KOPT-K1 (cell line): ENCODE measurements at regions not wholly inside any gene's neighbourhood (a gene's known extent, or its start where the extent isn't known, plus 50 kb on each side); places are given as distances from the start of the nearest gene placed in this dataset.
"Not testable (repeated sequence)": the region's sequence is repeated elsewhere in the genome, so short reads cannot be mapped to it uniquely, and the experiment has no call there.

Source experiments
- H3K27ac ChIP-seq: fragments of 200-600 bp; sonication (generic); 2 replicates; pipeline ENCODE4 v1.5.1; 2016; ENCODE audit warnings: antibody characterized with exemption, mild to moderate bottlenecking, low read depth, low read length; ENCODE audit not compliant: poor library complexity, severe bottlenecking
- H3K36me3 ChIP-seq: fragments of 200-600 bp; sonication (generic); 2 replicates; pipeline ENCODE4 v1.5.1; 2017; ENCODE audit warnings: antibody characterized with exemption, mild to moderate bottlenecking, low read length, moderate library complexity; ENCODE audit not compliant: insufficient read depth
- H3K9me3 ChIP-seq: fragments of 200-600 bp; sonication (generic); 2 replicates; pipeline ENCODE4 v1.5.1; 2017; ENCODE audit warnings: antibody characterized with exemption, low read length, mild to moderate bottlenecking; ENCODE audit not compliant: insufficient read depth, poor library complexity, severe bottlenecking

DNA sequence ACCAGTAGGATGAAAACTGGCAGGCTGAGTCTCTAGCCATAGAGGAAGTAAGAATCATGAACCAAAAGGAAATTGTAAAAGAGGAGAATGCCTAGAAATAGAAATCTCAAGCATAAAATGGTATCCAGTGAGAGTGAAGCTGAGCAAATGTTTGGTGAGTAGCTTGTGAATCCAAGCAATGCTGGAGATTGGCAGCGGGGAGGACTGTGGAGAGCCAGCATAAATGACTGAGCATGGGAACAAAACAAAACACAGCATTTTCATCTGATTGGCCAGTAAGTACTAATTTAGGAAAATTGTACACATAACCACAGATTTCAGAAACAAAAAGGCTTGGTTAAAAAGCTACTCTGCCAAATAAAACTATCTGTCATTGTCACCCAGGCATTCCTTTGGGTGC is 390.0 kb downstream of the STK39 start:
- Histone ChIP-seq H3K27ac (no peak overlapping the region), H3K9me3 (no peaks in the 10 kb centered on the region), H3K36me3 (no peaks in the 10 kb centered on the region)

- Histone ChIP-seq H3K36me3 (no peaks in the 10 kb centered on the region), H3K27ac (no peak overlapping the region), H3K9me3 (no peaks in the 10 kb centered on the region)
Observed at GRCh38 chr2:167856190-167856589, 391.2 kb downstream of the STK39 start.

GRCh38 chr2:167855211-167855610 is 392.2 kb downstream of the STK39 start:
- Histone ChIP-seq H3K27ac (no peak overlapping the region), H3K9me3 (no peaks in the 10 kb centered on the region), H3K36me3 (no peaks in the 10 kb centered on the region)

DNA sequence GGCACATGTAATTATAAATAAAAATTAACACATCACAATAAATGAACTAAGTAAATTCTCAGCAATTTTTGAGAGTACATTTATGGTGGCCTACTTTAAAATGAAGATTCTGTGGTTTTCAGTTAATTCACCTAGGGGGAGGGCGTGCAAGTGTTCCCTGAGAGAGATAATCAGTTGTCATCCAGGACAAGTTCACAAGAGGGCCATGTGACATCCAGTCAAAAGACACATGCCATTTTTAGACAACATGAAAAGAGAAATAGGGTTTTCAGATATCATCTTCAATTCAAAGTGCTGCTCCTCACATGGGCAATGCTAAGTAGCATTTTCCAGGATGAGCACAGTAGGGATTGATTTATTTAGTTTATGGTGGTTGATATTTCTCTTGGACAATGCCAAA is 393.7 kb downstream of the STK39 start:
- no peaks in the 10 kb centered on the region for H3K36me3 ChIP-seq
- no peak overlapping the region for H3K27ac ChIP-seq
- no peaks in the 10 kb centered on the region for H3K9me3 ChIP-seq

DNA sequence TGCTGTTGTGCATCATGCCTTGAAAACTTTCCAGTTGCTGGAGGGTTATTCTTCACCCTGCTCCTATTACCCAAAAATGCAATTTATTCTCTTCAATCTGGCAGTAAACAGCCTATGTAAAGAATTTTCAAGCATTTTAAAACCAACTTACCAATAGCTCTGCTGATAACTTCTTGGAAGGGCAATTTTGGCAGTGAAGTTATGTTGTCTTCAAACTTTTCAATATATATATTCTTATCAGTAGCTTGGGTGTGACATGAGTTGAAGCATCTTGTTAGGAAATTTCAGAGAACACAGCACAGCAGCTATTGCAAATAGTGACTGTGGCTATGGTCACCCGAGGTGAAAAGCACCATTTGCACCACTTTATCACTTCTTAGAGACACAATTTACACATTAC is 395.5 kb downstream of the STK39 start:
- H3K36me3 ChIP-seq = no peaks in the 10 kb centered on the region
- H3K27ac ChIP-seq = no peak overlapping the region
- H3K9me3 ChIP-seq = no peaks in the 10 kb centered on the region

- no peak overlapping the region for H3K27ac ChIP-seq
- no peaks in the 10 kb centered on the region for H3K9me3 ChIP-seq
- H3K36me3 ChIP-seq = no peaks in the 10 kb centered on the region
Observed at GRCh38 chr2:167851323-167851860, 396.0 kb downstream of the STK39 start.

DNA sequence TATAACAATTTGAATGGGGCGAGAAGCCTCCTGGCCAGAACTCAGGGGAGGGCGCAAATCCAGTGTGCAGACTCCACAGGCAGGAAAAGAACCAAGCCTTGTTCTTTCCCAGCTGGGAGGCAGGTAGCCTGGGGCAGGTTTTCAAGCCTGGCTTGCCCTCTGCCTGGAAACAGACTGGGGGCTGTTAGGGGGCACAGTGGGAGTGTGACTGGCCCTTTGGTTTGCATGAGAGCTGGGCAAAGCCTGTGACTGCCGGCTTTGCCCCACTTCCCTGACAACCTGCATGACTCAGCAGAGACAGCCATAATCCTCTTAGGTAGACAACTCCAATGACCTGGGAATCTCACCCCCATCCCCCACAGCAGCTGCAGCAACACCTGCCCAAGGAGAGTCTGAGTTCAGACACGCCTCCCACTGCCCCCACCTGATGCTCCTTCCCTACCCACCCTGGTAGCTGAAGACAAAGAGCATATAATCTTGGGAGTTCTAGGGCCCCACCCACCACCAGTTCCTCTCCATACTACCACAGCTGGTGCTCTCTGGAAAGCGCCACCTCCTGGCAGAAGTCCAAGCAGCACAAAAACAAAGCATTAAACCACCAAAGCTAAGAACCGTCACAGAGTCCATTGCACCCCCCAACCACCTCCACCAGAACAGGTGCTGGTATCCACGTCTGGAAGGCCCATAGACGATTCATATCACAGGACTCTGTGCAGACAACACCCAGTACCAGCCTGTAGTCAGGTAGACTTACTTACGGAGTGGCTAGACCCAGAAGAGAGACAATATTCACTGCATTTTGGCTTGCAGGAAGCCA is 402.5 kb downstream of the STK39 start:
- no peaks in the 10 kb centered on the region for H3K36me3 ChIP-seq
- H3K9me3 ChIP-seq = no peaks in the 10 kb centered on the region
- no peak overlapping the region for H3K27ac ChIP-seq

DNA sequence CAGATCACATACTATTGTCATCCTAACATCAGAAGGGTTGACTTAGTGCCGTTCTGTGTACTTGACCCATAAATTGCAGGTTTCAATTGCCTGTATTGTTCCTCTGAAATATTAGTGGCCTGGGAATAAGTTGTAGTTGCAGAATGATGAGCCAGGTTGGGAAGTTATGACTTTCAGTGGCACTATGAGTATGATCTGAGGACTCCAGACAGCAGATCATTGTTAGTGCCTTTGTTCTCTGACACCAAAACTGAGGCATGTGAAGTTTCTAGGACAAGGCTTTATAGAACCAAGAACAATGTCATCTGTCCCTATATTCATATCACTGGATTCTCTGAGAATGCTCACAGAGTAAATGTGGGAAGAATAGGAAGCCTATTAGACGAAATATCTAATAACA is 403.7 kb downstream of the STK39 start:
- H3K9me3 ChIP-seq = no peaks in the 10 kb centered on the region
- H3K36me3 ChIP-seq = no peaks in the 10 kb centered on the region
- H3K27ac ChIP-seq = no peak overlapping the region

DNA sequence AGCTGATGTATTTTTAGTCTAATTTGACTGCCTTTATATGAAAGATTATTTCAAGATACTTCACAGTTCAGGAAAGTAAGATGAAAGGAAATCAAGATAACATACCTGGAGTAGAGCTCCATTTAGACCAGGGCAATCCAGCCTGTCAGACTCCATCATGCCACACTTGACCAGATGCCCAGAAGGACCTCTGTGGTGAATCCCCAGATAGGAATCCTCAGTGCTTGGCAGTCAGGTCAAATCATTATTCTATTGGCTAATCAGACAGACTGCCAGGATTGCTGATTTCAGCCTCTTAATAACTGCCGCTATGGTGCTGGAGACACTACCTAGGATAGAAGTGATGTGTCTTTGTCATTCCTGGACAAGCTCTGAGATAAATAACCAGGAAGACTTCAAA is 404.2 kb downstream of the STK39 start:
- Histone ChIP-seq H3K27ac (no peak overlapping the region), H3K36me3 (no peaks in the 10 kb centered on the region), H3K9me3 (no peaks in the 10 kb centered on the region)

- H3K27ac ChIP-seq = no peak overlapping the region
- no peaks in the 10 kb centered on the region for H3K36me3 ChIP-seq
- H3K9me3 ChIP-seq = no peaks in the 10 kb centered on the region
Observed at GRCh38 chr2:167842047-167842446, 405.3 kb downstream of the STK39 start.

- not testable (repeated sequence) for H3K36me3 ChIP-seq, H3K27ac ChIP-seq, H3K9me3 ChIP-seq
Observed at GRCh38 chr2:167835290-167835689, 412.1 kb downstream of the STK39 start.

- H3K36me3 ChIP-seq = no peaks in the 10 kb centered on the region
- H3K27ac ChIP-seq = no peak overlapping the region
- H3K9me3 ChIP-seq = no peaks in the 10 kb centered on the region
Observed at GRCh38 chr2:167834707-167835106, 412.7 kb downstream of the STK39 start.

DNA sequence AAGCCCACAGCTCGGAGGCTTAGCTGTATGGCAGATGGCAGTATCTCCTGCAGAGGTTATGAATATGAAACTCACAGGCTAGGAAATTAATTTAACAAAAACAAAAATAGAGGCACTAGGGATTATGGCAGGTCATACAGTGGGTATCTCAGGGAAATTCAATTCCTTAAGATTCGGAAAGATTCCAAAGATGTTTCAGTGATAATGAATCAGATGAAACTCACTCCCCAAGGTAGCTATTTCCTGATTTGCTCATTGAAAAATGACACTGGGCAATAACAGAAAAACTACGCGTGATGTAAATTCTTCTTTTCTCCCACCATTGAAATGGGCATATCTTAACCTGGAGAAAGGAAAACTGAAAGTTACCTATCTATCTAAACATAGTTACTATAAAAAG is 414.1 kb downstream of the STK39 start:
- no peaks in the 10 kb centered on the region for H3K9me3 ChIP-seq

DNA sequence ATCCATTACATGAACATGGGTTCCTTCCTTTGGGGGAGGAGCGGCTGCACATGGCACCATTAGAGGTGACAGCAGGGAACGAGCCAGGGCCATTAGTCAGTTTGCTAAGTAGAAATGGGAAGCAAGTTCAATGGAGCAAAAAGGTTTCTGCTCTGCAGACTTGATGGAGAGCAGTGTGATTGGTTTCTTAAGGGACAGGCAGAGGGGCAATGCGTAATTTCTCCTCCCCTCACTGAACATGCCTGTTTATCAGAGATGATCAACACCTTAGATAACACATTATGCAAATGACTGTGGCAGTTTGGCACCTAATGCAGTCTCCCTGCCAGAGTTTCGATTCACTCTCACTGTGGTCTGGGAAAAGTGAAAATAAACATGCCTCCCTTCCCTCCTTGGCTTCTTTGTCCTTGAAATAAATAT is 414.5 kb downstream of the STK39 start:
- Histone ChIP-seq H3K9me3 (no peaks in the 10 kb centered on the region), H3K36me3 (no peaks in the 10 kb centered on the region), H3K27ac (no peak overlapping the region)

More for the DNA sequence above, 414.1 kb downstream of the STK39 start:
- no peaks in the 10 kb centered on the region for H3K36me3 ChIP-seq
- no peak overlapping the region for H3K27ac ChIP-seq

- H3K9me3 ChIP-seq = no peaks in the 10 kb centered on the region
- H3K36me3 ChIP-seq = no peaks in the 10 kb centered on the region
- no peak overlapping the region for H3K27ac ChIP-seq
Observed at GRCh38 chr2:167827352-167828097, 419.9 kb downstream of the STK39 start.
